Panc1 (cell line): ENCODE measurements at regions not wholly inside any gene's neighbourhood (a gene's known extent, or its start where the extent isn't known, plus 50 kb on each side); places are given as distances from the start of the nearest gene placed in this dataset.

Source experiments
- ATAC-seq: fragments of 200-7000 bp; cut with Tn5 transposase; 2 replicates; pipeline ENCODE4 v1.9.1; 2020; ENCODE audit warnings: mild to moderate bottlenecking, moderate library complexity
- BruUV-seq: library from RNA; stranded (reverse); fragments of 400-500 nt; replicated peaks from 2 replicates; lab custom pipeline; 2021; lab: Mats Ljungman, UMichigan
- CTCF ChIA-PET: fragments of 300-600 bp; sonication (Branson Sonifier 250); formaldehyde crosslinking; loops from one replicate; lab custom pipeline; 2022; ENCODE audit warnings: antibody characterized with exemption; lab: Charles Lee
- POLR2A ChIA-PET: fragments of 300-600 bp; sonication (Branson Sonifier 250); formaldehyde crosslinking; loops from one replicate; lab custom pipeline; 2022; ENCODE audit warnings: antibody characterized with exemption; lab: Charles Lee
- DNase-seq: peaks from one replicate; pipeline ENCODE4 v3.0.0-alpha.2; 2010; ENCODE audit warnings: low read depth, low spot score
- H3K27ac ChIP-seq: 2 replicates; pipeline ENCODE4 v1.5.1; 2011; ENCODE audit warnings: mild to moderate bottlenecking, low read length, inconsistent platforms
- H3K27me3 ChIP-seq: fragments of 200-500 bp; sonication (Bioruptor generic); 2 replicates; pipeline ENCODE4 v1.6.0; 2014; ENCODE audit warnings: low read length, inconsistent platforms; ENCODE audit not compliant: control insufficient read depth, insufficient read depth
- H3K36me3 ChIP-seq: fragments of 200-500 bp; sonication (Bioruptor generic); 2 replicates; pipeline ENCODE4 v1.5.1; 2014; ENCODE audit warnings: inconsistent platforms, mild to moderate bottlenecking, low read length, moderate library complexity; ENCODE audit not compliant: control insufficient read depth, insufficient read depth
- H3K4me1 ChIP-seq: 2 replicates; pipeline ENCODE4 v1.5.1; 2011; ENCODE audit warnings: inconsistent platforms, mild to moderate bottlenecking, low read length, moderate library complexity; ENCODE audit not compliant: control insufficient read depth, insufficient read depth
- H3K4me3 ChIP-seq, 2 experiments: 2 replicates each; pipeline ENCODE4 v1.5.1; 2011 to 2012; ENCODE audit warnings: low read depth in 2 of 2, low read length in 2 of 2, mild to moderate bottlenecking in 2 of 2, inconsistent platforms in 1 of 2, moderate library complexity in 1 of 2
- H3K9me3 ChIP-seq: fragments of 200-500 bp; sonication (Bioruptor generic); 2 replicates; pipeline ENCODE4 v1.5.1; 2014; ENCODE audit warnings: low read depth, mild to moderate bottlenecking, inconsistent platforms, low read length, moderate library complexity; ENCODE audit not compliant: control insufficient read depth, insufficient read depth
- POLR2AphosphoS5 ChIP-seq: IDR thresholded peaks from 2 replicates; pipeline ENCODE4 v1.6.1; 2012; ENCODE audit warnings: mild to moderate bottlenecking, low read depth, low read length, moderate library complexity
- SIN3A ChIP-seq: IDR thresholded peaks from 2 replicates; pipeline ENCODE4 v1.6.1; 2012; ENCODE audit warnings: low read depth, mild to moderate bottlenecking, low read length, moderate library complexity, borderline replicate concordance; ENCODE audit not compliant: insufficient read depth
- TCF7L2 ChIP-seq: IDR thresholded peaks from 2 replicates; pipeline ENCODE4 v1.6.1; 2011; ENCODE audit warnings: mild to moderate bottlenecking, low read depth, low read length, inconsistent platforms
- in situ Hi-C: cut with HindIII; loops from 2 replicates; pipeline ENCODE4 v1.10.0; 2016; ENCODE audit warnings: low sequenced_read_pairs, low pct_unique_long_range_greater_than_20kb
- intact Hi-C: fragments of 100-400 bp; cut with micrococcal nuclease; formaldehyde crosslinking; loops from one replicate; pipeline ENCODE4 v1.10.0; 2022; ENCODE audit not compliant: unreplicated experiment
- TF ChIP-seq, protein P1 (sequence below): fragments of 450-650 bp; IDR thresholded peaks from 2 replicates; pipeline ENCODE4 v1.5.1; 2017; ENCODE audit warnings: mild to moderate bottlenecking
- TF ChIP-seq, protein P2 (sequence below), 2 experiments: IDR thresholded peaks; 2 replicates each; pipeline ENCODE4 v1.6.1; 2011 to 2012; ENCODE audit warnings: low read depth in 2 of 2, control low read depth in 1 of 2, low read length in 1 of 2, mild to moderate bottlenecking in 1 of 2, moderate library complexity in 1 of 2; ENCODE audit not compliant: insufficient read depth in 1 of 2

DNA sequence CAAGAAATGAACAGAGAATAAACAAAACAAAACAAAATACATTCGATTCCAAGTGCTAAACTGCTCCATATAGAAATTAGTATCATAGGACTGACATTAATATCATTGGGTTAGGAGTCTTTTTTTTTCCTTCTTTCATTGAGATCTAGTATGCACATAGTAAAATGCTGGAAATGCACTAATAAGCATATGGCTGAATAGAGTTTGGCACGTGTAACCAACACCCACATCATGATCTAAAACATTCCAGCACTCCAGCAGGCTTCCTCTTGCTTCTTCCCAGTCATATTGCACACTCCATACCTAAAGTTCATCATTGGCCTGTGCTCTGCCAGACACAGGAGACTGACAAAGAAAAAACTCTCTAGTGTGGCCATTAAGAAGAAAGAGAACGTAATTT is 117.5 kb downstream of the POU4F1 start:
- no peak for TF ChIP-seq POLR2AphosphoS5
- no peak for TF ChIP-seq SIN3A
- TF ChIP-seq, protein P1, sequence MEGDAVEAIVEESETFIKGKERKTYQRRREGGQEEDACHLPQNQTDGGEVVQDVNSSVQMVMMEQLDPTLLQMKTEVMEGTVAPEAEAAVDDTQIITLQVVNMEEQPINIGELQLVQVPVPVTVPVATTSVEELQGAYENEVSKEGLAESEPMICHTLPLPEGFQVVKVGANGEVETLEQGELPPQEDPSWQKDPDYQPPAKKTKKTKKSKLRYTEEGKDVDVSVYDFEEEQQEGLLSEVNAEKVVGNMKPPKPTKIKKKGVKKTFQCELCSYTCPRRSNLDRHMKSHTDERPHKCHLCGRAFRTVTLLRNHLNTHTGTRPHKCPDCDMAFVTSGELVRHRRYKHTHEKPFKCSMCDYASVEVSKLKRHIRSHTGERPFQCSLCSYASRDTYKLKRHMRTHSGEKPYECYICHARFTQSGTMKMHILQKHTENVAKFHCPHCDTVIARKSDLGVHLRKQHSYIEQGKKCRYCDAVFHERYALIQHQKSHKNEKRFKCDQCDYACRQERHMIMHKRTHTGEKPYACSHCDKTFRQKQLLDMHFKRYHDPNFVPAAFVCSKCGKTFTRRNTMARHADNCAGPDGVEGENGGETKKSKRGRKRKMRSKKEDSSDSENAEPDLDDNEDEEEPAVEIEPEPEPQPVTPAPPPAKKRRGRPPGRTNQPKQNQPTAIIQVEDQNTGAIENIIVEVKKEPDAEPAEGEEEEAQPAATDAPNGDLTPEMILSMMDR: no peak
- TF ChIP-seq, protein P2, sequence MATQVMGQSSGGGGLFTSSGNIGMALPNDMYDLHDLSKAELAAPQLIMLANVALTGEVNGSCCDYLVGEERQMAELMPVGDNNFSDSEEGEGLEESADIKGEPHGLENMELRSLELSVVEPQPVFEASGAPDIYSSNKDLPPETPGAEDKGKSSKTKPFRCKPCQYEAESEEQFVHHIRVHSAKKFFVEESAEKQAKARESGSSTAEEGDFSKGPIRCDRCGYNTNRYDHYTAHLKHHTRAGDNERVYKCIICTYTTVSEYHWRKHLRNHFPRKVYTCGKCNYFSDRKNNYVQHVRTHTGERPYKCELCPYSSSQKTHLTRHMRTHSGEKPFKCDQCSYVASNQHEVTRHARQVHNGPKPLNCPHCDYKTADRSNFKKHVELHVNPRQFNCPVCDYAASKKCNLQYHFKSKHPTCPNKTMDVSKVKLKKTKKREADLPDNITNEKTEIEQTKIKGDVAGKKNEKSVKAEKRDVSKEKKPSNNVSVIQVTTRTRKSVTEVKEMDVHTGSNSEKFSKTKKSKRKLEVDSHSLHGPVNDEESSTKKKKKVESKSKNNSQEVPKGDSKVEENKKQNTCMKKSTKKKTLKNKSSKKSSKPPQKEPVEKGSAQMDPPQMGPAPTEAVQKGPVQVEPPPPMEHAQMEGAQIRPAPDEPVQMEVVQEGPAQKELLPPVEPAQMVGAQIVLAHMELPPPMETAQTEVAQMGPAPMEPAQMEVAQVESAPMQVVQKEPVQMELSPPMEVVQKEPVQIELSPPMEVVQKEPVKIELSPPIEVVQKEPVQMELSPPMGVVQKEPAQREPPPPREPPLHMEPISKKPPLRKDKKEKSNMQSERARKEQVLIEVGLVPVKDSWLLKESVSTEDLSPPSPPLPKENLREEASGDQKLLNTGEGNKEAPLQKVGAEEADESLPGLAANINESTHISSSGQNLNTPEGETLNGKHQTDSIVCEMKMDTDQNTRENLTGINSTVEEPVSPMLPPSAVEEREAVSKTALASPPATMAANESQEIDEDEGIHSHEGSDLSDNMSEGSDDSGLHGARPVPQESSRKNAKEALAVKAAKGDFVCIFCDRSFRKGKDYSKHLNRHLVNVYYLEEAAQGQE (IDR thresholded peaks at IDR 0.05; ENCODE audit: insufficient read depth in 1 of 2, low read depth in 2 of 2, low read length in 1 of 2): no peak
- TF ChIP-seq TCF7L2: no peak
- DNase-seq (no peak), ATAC-seq (no peak)
- intact Hi-C loops: no loop called here
- Histone ChIP-seq H3K9me3 (no peaks in the 10 kb centered on the region), H3K4me1 (no peaks in the 10 kb centered on the region), H3K36me3 (no peaks in the 10 kb centered on the region), H3K27ac (no peak overlapping the region), H3K4me3 (no peak overlapping the region), H3K27me3 (no peaks in the 10 kb centered on the region)
- no TSS peak for BruUV-seq
- POLR2A ChIA-PET: no interaction called here
- in situ Hi-C loops: no loop called here
- CTCF ChIA-PET: no interaction called here

DNA sequence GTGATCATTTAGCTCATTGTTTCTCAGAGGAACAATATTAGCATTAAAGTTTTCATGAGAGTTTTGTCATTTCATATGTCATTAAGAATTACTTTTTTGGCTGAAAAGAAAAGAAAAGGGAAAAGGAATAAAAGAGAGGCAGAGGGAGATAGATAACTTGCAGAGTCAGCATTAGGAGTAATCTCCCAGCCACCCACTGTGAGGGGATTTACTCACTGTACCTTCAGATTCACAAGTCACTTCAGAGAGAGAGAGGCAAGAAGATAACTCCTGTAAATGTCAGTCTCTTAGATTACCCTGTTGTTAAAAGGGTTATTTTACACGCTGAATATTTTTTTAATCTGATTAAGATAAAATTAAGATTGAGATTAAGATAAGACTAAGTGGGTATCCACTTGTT is 125.2 kb downstream of the POU4F1 start:
- in situ Hi-C loops: no loop called here
- Histone ChIP-seq H3K4me1 (no peaks in the 10 kb centered on the region), H3K9me3 (no peaks in the 10 kb centered on the region), H3K27me3 (no peaks in the 10 kb centered on the region), H3K36me3 (no peaks in the 10 kb centered on the region), H3K27ac (no peak overlapping the region), H3K4me3 (no peak overlapping the region)
- DNase-seq: no peak
- ChIA-PET CTCF (no interaction called here), POLR2A (no interaction called here)
- intact Hi-C loops: no loop called here
- no TSS peak for BruUV-seq
- TF ChIP-seq SIN3A (no peak), POLR2AphosphoS5 (no peak), TCF7L2 (no peak)
- TF ChIP-seq, protein P2 (IDR thresholded peaks at IDR 0.05; ENCODE audit: insufficient read depth in 1 of 2, low read depth in 2 of 2, low read length in 1 of 2): no peak
- TF ChIP-seq, protein P1: no peak
- no peak for ATAC-seq
